Stomach (tissue), 4 donors: ENCODE measurements at regions not wholly inside any gene's neighbourhood (a gene's known extent, or its start where the extent isn't known, plus 50 kb on each side); places are given as distances from the start of the nearest gene placed in this dataset.

ENCODE experiments used
- CTCF ChIP-seq, 7 experiments: fragments of 450-650 bp in 4 of 7; fragments of 200-600 bp in 3 of 7; sonication (generic) in 3 of 7; IDR thresholded peaks; one replicate each; pipeline ENCODE4 v1.5.1; 2016 to 2019; ENCODE audit warnings: antibody characterized with exemption in 7 of 7, control low read depth in 2 of 7, mild to moderate bottlenecking in 1 of 7
- POLR2AphosphoS5 ChIP-seq, 3 donors: sonication (generic); formaldehyde crosslinking; IDR thresholded peaks; one replicate each; pipeline ENCODE4 v1.6.1; 2016; ENCODE audit warnings: antibody characterized with exemption in 3 of 3

GRCh38 chr5:154593071-154593470 lies 115.0 kb upstream of the HAND1 start:
- no peak for TF ChIP-seq POLR2AphosphoS5 (IDR thresholded peaks at IDR 0.05)
- no peak for TF ChIP-seq CTCF (IDR thresholded peaks at IDR 0.05)
